GM12892 (cell line): ENCODE measurements at regions not wholly inside any gene's neighbourhood (a gene's known extent, or its start where the extent isn't known, plus 50 kb on each side); places are given as distances from the start of the nearest gene placed in this dataset.

ENCODE experiments used
- DNase-seq: peaks from one replicate; pipeline ENCODE4 v3.0.0; 2011; ENCODE audit not compliant: insufficient read length
- FAIRE-seq: peaks from 2 replicates; lab custom pipeline; 2011; peaks lifted over from hg19 to GRCh38; lab: Jason Lieb, UNC
- POLR2A ChIP-seq: IDR thresholded peaks from 2 replicates; pipeline ENCODE4 v1.6.1; 2011; ENCODE audit warnings: low read depth, low read length, control low read depth
- POLR2AphosphoS5 ChIP-seq: IDR thresholded peaks from 2 replicates; pipeline ENCODE4 v1.6.1; 2011; ENCODE audit warnings: low read depth, low read length, control low read depth
- TAF1 ChIP-seq: IDR thresholded peaks from 2 replicates; pipeline ENCODE4 v1.6.1; 2011; ENCODE audit warnings: low read depth, mild to moderate bottlenecking, control low read depth, low read length, borderline replicate concordance

- TF ChIP-seq POLR2AphosphoS5 (no peak), POLR2A (no peak), TAF1 (no peak)
- FAIRE-seq (no peak), DNase-seq (no peak)
Observed at GRCh38 chr1:14064649-14065442, 364.9 kb downstream of the PRDM2 start.

- TF ChIP-seq POLR2A = no peak
- TF ChIP-seq POLR2AphosphoS5 = no peak
- no peak for TF ChIP-seq TAF1
- FAIRE-seq (no peak), DNase-seq (no peak)
Observed at GRCh38 chr1:14065486-14065885, 365.5 kb downstream of the PRDM2 start.

GRCh38 chr1:14067036-14067435 lies 367.0 kb downstream of the PRDM2 start:
- TF ChIP-seq TAF1 (no peak), POLR2AphosphoS5 (no peak), POLR2A (no peak)
- DNase-seq (no peak), FAIRE-seq (no peak)

DNA sequence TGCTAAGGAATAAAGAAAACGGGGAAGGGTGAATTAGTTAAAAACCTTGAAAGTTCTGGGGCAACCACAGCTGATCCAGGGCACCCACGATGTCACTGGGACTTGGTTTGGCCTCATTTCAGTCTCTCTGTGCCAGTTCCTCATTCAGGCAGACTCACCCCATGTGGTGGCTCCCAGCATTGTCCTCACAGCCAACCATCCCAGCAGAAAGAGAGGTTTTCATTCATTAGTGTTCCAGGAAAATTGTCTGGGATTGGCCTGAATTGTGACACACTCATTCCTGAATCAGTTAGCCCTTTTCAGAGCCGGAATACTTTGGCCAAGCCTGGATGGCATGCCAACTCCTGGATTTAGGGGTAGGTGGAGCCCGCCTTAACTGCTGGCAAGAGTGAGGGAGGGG lies 367.7 kb downstream of the PRDM2 start:
- FAIRE-seq (no peak), DNase-seq (no peak)
- TF ChIP-seq TAF1 (no peak), POLR2AphosphoS5 (no peak), POLR2A (no peak)

DNA sequence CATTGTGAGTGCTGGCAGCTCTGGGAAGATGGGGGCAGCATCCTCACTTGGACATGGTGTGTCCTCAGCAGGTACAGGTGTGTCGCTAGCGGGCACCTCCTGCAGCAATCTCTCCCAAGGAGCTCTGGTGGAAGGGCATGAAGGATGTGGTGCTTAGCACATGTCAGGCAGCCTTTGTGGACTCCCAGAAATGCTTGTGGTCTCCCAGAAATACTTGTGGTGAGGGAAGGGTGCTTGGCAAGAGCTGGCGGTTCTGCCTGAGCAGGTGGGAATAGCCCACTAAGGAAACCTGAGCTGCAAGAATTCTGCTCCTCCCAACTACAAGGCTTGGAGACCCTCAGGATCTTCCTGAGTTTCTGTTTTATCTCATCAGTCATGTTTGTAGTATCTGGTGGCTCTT lies 371.6 kb downstream of the PRDM2 start:
- DNase-seq (no peak), FAIRE-seq (no peak)
- TF ChIP-seq POLR2AphosphoS5 = no peak
- no peak for TF ChIP-seq TAF1
- TF ChIP-seq POLR2A = no peak

GRCh38 chr1:14080653-14081052 lies 380.7 kb downstream of the PRDM2 start:
- TF ChIP-seq POLR2A (no peak), POLR2AphosphoS5 (no peak), TAF1 (no peak)
- no peak for FAIRE-seq
- DNase-seq = no peak

- DNase-seq (no peak), FAIRE-seq (no peak)
- no peak for TF ChIP-seq POLR2A
- no peak for TF ChIP-seq POLR2AphosphoS5
Observed at GRCh38 chr1:14082331-14082730, 382.3 kb downstream of the PRDM2 start.

DNA sequence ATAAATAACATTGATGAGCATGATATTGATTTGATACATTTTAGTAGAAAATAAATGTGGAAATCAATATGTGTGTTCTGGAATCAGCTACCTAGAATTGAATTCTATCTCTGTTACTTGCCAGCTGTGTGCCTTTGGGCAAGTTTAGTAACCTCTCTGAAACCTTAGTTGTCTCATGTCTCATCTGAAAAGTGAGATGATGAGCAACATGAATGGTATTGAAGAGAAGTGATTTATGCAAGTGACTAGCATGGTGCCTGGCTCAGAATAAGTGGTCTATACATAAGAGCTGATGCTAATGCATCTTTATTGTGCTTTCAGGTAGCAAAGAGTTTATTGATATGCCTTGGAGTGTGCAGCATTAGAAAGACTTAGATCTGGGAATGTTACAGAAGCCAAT lies 383.3 kb downstream of the PRDM2 start:
- TF ChIP-seq POLR2AphosphoS5 (no peak), TAF1 (no peak), POLR2A (no peak)
- no peak for FAIRE-seq
- no peak for DNase-seq

DNA sequence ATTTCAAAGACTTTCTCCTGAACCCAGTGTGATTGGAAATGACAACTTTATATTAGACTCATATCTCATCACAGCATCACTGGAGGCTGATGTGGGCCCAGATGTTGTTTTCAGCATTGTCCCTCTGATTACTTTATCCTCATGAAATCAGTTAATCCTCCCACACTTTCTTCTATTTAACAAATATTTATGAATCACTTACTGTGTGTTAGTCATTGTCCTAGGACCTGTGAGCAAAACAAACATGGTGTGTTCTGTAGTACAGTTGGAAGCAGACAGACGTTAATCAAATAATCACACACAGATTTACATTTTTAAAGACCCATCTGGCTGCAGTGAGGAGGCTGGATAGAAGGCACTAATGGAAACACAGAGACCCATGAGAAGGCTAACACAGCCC lies 383.7 kb downstream of the PRDM2 start:
- FAIRE-seq (no peak), DNase-seq (no peak)
- TF ChIP-seq TAF1 (no peak), POLR2AphosphoS5 (no peak), POLR2A (no peak)

DNA sequence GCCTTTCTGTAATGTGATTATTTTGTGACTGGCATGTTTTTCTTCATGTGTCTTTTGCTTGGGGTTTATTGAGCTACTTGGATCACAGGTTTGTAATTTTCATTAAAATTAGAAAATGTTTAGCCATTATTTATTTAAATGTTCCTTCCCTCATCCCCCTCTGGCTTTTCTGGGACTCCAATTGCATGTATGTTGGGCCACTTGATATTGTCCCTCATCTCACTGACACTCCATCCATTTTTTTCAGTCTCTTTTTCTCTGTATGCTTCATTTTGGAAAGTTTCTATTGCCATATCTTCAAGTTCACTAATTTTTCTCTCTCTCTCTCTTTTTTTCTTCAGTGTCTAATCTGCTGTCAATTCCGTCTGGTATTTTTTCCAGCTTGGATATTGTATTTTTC lies 390.1 kb downstream of the PRDM2 start:
- no peak for FAIRE-seq
- TF ChIP-seq POLR2AphosphoS5 = no peak
- TF ChIP-seq TAF1 = no peak
- no peak for TF ChIP-seq POLR2A

DNA sequence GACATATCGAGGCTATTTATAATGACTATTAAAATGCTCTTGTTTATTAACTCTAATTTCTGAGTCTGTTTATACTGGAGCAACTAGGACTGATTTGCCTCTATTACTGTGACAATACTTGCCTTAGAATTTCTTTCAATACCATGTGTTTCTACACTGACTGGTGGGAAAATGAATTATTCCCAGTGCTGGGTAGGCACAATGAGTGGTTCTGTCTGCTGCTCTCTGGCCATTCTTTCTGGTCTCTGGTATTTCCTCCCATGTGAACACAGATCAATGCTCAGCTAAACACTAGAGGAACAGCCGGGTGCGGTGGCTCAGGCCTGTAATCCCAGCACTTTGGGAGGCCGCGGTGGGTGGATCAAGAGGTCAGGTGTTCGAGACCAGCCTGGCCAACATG lies 390.5 kb downstream of the PRDM2 start:
- no peak for FAIRE-seq
- TF ChIP-seq TAF1 (no peak), POLR2AphosphoS5 (no peak), POLR2A (no peak)
- no peak for DNase-seq

More for the DNA sequence above, 390.1 kb downstream of the PRDM2 start:
- DNase-seq = no peak

DNA sequence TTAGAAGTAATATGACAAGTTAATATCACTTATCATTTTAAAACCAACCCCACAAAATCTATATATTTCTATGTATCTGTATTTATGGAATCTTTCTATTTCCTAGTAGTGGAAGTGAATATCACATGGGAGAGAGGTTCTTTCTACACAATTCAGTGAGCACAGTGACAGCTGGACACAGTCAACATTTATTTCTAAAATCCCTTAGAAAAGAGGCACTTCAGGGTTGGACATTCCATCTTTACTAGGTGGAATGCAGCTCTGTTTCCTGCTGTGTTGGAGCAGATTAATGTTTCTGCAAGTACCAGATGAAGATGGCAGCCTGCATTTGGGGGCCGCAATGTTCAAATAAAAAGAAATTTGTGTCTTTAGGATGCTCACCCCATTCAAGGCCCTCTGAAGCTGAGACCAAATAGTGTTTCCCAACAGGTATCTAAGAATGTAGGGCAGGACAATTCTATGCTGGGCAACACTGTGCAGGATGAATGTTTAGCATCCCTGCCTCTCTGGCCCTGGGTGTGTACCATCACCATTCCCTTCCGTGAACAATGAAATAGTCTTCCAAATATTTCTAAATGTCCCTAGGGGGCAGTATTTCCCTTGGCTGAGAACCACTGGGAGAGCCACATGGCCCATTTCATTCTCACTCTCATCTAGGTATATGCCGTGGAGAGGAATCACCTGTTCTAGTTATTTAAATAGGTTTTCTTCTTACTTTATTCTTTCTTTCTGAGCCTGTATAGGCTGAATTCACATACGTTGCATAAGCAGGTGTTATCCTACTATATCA lies 394.8 kb downstream of the PRDM2 start:
- no peak for FAIRE-seq
- TF ChIP-seq POLR2AphosphoS5 (no peak), POLR2A (no peak), TAF1 (no peak)
- DNase-seq = no peak
